Hematopoietic multipotent progenitor cell (in vitro differentiated cells): ENCODE measurements at regions not wholly inside any gene's neighbourhood (a gene's known extent, or its start where the extent isn't known, plus 50 kb on each side); places are given as distances from the start of the nearest gene placed in this dataset.

Experiments used
- DNase-seq, 3 donors: peaks; one replicate each; pipeline ENCODE4 v3.0.0-alpha.2; 2011 to 2015; ENCODE audit warnings: low read depth in 2 of 3, low spot score in 2 of 3

- DNase-seq = peak in 1 of 3 donors; percentile 29
These were observed 246.1 kb upstream of the CRY1 start for GRCh38 chr12:107339487-107339886.

GRCh38 chr12:107339932-107340331 is 246.6 kb upstream of the CRY1 start:
- DNase-seq = no peak

GRCh38 chr12:107340898-107341297 is 247.5 kb upstream of the CRY1 start:
- DNase-seq = no peak

GRCh38 chr12:107344035-107344808 is 250.9 kb upstream of the CRY1 start:
- no peak for DNase-seq

- DNase-seq = no peak
These were observed 253.9 kb upstream of the CRY1 start for GRCh38 chr12:107347261-107347660.

GRCh38 chr12:107349008-107349747 is 255.8 kb upstream of the CRY1 start:
- DNase-seq = no peak

- DNase-seq = no peak
These were observed 256.5 kb upstream of the CRY1 start for GRCh38 chr12:107349839-107350238.

- DNase-seq = no peak
These were observed 257.8 kb upstream of the CRY1 start for GRCh38 chr12:107351109-107351508.

- DNase-seq = no peak
These were observed 258.4 kb upstream of the CRY1 start for GRCh38 chr12:107351713-107352112.

GRCh38 chr12:107352347-107353081 is 259.2 kb upstream of the CRY1 start:
- peak in 1 of 3 donors; percentile 38 for DNase-seq

GRCh38 chr12:107353312-107353711 is 260.0 kb upstream of the CRY1 start:
- no peak for DNase-seq

GRCh38 chr12:107355004-107355565 is 261.7 kb upstream of the CRY1 start:
- no peak for DNase-seq

- DNase-seq = no peak
These were observed 262.3 kb upstream of the CRY1 start for GRCh38 chr12:107355612-107356011.

GRCh38 chr12:107356266-107356936 is 263.1 kb upstream of the CRY1 start:
- no peak for DNase-seq

- no peak for DNase-seq
These were observed 263.6 kb upstream of the CRY1 start for GRCh38 chr12:107356937-107357295.

- DNase-seq = no peak
These were observed 266.0 kb upstream of the CRY1 start for GRCh38 chr12:107359382-107359781.

GRCh38 chr12:107360033-107360432 is 266.7 kb upstream of the CRY1 start:
- no peak for DNase-seq

GRCh38 chr12:107360482-107360881 is 267.1 kb upstream of the CRY1 start:
- DNase-seq = no peak

GRCh38 chr12:107361970-107362369 is 268.6 kb upstream of the CRY1 start:
- no peak for DNase-seq

GRCh38 chr12:107362960-107363359 is 269.6 kb upstream of the CRY1 start:
- no peak for DNase-seq
